Non-pigmented ciliary epithelial cell (primary cell): ENCODE measurements at regions not wholly inside any gene's neighbourhood (a gene's known extent, or its start where the extent isn't known, plus 50 kb on each side); places are given as distances from the start of the nearest gene placed in this dataset.
"Not testable (repeated sequence)": the region's sequence is repeated elsewhere in the genome, so short reads cannot be mapped to it uniquely, and the experiment has no call there.

Source experiments
- DNase-seq: peaks from one replicate; pipeline ENCODE4 v3.0.0-alpha.2; 2010; ENCODE audit warnings: low read depth

GRCh38 chr6:6978731-6979130 is 129.0 kb upstream of the RREB1 start:
- DNase-seq: no peak

GRCh38 chr6:6980999-6981597 is 126.7 kb upstream of the RREB1 start:
- no peak for DNase-seq

- DNase-seq: no peak
These were observed 126.0 kb upstream of the RREB1 start for GRCh38 chr6:6981681-6982322.

GRCh38 chr6:6982663-6983062 is 125.1 kb upstream of the RREB1 start:
- DNase-seq: no peak

- DNase-seq: no peak
These were observed 123.0 kb upstream of the RREB1 start for GRCh38 chr6:6984585-6985366.

- no peak for DNase-seq
These were observed 121.4 kb upstream of the RREB1 start for GRCh38 chr6:6986344-6986743.

GRCh38 chr6:6987749-6988148 is 120.0 kb upstream of the RREB1 start:
- no peak for DNase-seq

- not testable (repeated sequence) for DNase-seq
These were observed 117.7 kb upstream of the RREB1 start for GRCh38 chr6:6990059-6990458.

- no peak for DNase-seq
These were observed 114.1 kb upstream of the RREB1 start for GRCh38 chr6:6993503-6994237.

- no peak for DNase-seq
These were observed 113.0 kb upstream of the RREB1 start for GRCh38 chr6:6994796-6995195.

- no peak for DNase-seq
These were observed 112.4 kb upstream of the RREB1 start for GRCh38 chr6:6995328-6995727.

- no peak for DNase-seq
These were observed 111.6 kb upstream of the RREB1 start for GRCh38 chr6:6996124-6996523.

- no peak for DNase-seq
These were observed 110.2 kb upstream of the RREB1 start for GRCh38 chr6:6997263-6998193.

GRCh38 chr6:6998194-6998569 is 109.6 kb upstream of the RREB1 start:
- no peak for DNase-seq

GRCh38 chr6:7000825-7001777 is 106.7 kb upstream of the RREB1 start:
- DNase-seq: no peak

GRCh38 chr6:7003041-7003440 is 104.7 kb upstream of the RREB1 start:
- DNase-seq: no peak

GRCh38 chr6:7004581-7005297 is 103.0 kb upstream of the RREB1 start:
- no peak for DNase-seq

GRCh38 chr6:7006515-7007191 is 101.1 kb upstream of the RREB1 start:
- DNase-seq: no peak

GRCh38 chr6:7008451-7008988 is 99.2 kb upstream of the RREB1 start:
- no peak for DNase-seq
